Caco-2 (cell line): ENCODE measurements at regions not wholly inside any gene's neighbourhood (a gene's known extent, or its start where the extent isn't known, plus 50 kb on each side); places are given as distances from the start of the nearest gene placed in this dataset.

ENCODE experiments used
- BruUV-seq: library from RNA; stranded (reverse); fragments of 400-500 nt; replicated peaks from 2 replicates; lab custom pipeline; 2021; lab: Mats Ljungman, UMichigan
- CTCF ChIA-PET: fragments of 300-600 bp; sonication (Branson Sonifier 250); formaldehyde crosslinking; loops from one replicate; lab custom pipeline; 2022; ENCODE audit warnings: antibody characterized with exemption; lab: Charles Lee
- POLR2A ChIA-PET: fragments of 300-600 bp; sonication (Branson Sonifier 250); formaldehyde crosslinking; loops from one replicate; lab custom pipeline; 2022; ENCODE audit warnings: antibody characterized with exemption; lab: Charles Lee
- DNase-seq, 2 experiments: peaks; one replicate each; pipeline versions ENCODE4 v3.0.0 to v3.0.0-alpha.2; 2020 to 2022
- H3K27me3 ChIP-seq: replicated peaks from 2 replicates; pipeline ENCODE4 v1.6.0; 2011; ENCODE audit warnings: low read length; ENCODE audit not compliant: control insufficient read depth, insufficient read depth
- H3K36me3 ChIP-seq: 2 replicates; pipeline ENCODE4 v1.5.1; 2011; ENCODE audit warnings: low read length; ENCODE audit not compliant: control insufficient read depth, insufficient read depth
- H3K4me1 ChIP-seq: fragments of 250-450 bp; sonication (Bioruptor Pico); 2 replicates; pipeline ENCODE4 v1.5.1; 2020; ENCODE audit warnings: mild to moderate bottlenecking
- H3K4me3 ChIP-seq: 2 replicates; pipeline ENCODE4 v1.5.1; 2011; ENCODE audit warnings: low read depth, mild to moderate bottlenecking, control low read depth, low read length
- H3K9me3 ChIP-seq: fragments of 250-450 bp; sonication (Bioruptor Pico); 2 replicates; pipeline ENCODE4 v1.5.1; 2020; ENCODE audit warnings: mild to moderate bottlenecking, moderate library complexity
- H3K27ac Mint-ChIP-seq: one replicate; pipeline ENCODE4 v1.8.0; 2022; ENCODE audit warnings: mixed read lengths; ENCODE audit not compliant: unreplicated experiment
- H3K27me3 Mint-ChIP-seq: one replicate; pipeline ENCODE4 v1.8.0; 2022; ENCODE audit warnings: mixed read lengths; ENCODE audit not compliant: insufficient read depth, unreplicated experiment
- H3K36me3 Mint-ChIP-seq: one replicate; pipeline ENCODE4 v1.8.0; 2022; ENCODE audit warnings: mild to moderate bottlenecking, mixed read lengths; ENCODE audit not compliant: insufficient read depth, unreplicated experiment
- H3K4me1 Mint-ChIP-seq: one replicate; pipeline ENCODE4 v1.8.0; 2022; ENCODE audit warnings: low read depth, mixed read lengths; ENCODE audit not compliant: unreplicated experiment
- H3K4me3 Mint-ChIP-seq: one replicate; pipeline ENCODE4 v1.8.0; 2022; ENCODE audit warnings: mild to moderate bottlenecking, moderate library complexity, mixed read lengths; ENCODE audit not compliant: unreplicated experiment
- H3K9me3 Mint-ChIP-seq: one replicate; pipeline ENCODE4 v1.8.0; 2022; ENCODE audit warnings: mixed read lengths; ENCODE audit not compliant: unreplicated experiment
- CTCF ChIP-seq, 2 experiments: fragments of 200-600 bp in 1 of 2; IDR thresholded peaks; 1 replicate in 1 of 2; 2 replicates in 1 of 2; pipeline versions ENCODE4 v1.5.1 to v1.8.0; 2011 to 2022; ENCODE audit warnings: antibody characterized with exemption in 1 of 2, control low read depth in 1 of 2, inconsistent platforms in 1 of 2, low read depth in 1 of 2, low read length in 1 of 2, mild to moderate bottlenecking in 1 of 2, moderate library complexity in 1 of 2; ENCODE audit not compliant: insufficient read depth in 1 of 2, severe bottlenecking in 1 of 2, unreplicated experiment in 1 of 2
- intact Hi-C: fragments of 100-400 bp; cut with micrococcal nuclease; formaldehyde crosslinking; loops from one replicate; pipeline ENCODE4 v1.10.0; 2022; ENCODE audit not compliant: unreplicated experiment

DNA sequence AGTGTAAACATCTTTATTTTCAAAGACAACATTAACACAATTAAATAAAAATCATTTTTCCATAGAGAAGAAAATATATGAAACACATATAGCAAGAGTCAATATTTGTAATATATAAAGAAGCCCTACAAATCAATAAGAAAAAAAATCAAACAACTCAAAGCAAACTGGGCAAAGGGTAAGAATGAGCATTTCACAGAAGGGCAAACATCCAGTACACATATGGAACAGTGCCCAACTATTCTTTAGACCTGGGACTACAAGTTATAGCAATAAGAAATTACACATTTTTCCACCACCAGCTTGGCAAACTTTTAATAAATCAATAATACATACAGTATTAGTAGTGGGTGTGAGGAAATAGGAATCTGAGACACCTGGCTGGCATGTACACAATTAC, 324.1 kb downstream of the CYP26B1 start:
- H3K27me3 Mint-ChIP-seq: no peaks in the 10 kb centered on the region
- Histone ChIP-seq H3K9me3 (0 out of 2 replicates have a peak, but pooled peaks cover 2% of the 10 kb centered on the region), H3K27me3 (no peaks in the 10 kb centered on the region), H3K36me3 (no peaks in the 10 kb centered on the region), H3K4me3 (no peak overlapping the region), H3K4me1 (0 out of 2 replicates have a peak, but pooled peaks cover 2% of the 10 kb centered on the region)
- H3K4me1 Mint-ChIP-seq: peaks cover 7% of the 10 kb centered on the region
- CTCF ChIA-PET: no interaction called here
- H3K36me3 Mint-ChIP-seq: no peaks in the 10 kb centered on the region
- peaks cover 9% of the 10 kb centered on the region for H3K9me3 Mint-ChIP-seq
- H3K4me3 Mint-ChIP-seq: no peak overlapping the region
- no peak for DNase-seq
- intact Hi-C loops: no loop called here
- BruUV-seq: no TSS peak
- TF ChIP-seq CTCF (IDR thresholded peaks at IDR 0.05; ENCODE audit: insufficient read depth in 1 of 2, low read depth in 1 of 2, low read length in 1 of 2, severe bottlenecking in 1 of 2, unreplicated experiment in 1 of 2): no peak
- no peak overlapping the region for H3K27ac Mint-ChIP-seq
- POLR2A ChIA-PET: no interaction called here

DNA sequence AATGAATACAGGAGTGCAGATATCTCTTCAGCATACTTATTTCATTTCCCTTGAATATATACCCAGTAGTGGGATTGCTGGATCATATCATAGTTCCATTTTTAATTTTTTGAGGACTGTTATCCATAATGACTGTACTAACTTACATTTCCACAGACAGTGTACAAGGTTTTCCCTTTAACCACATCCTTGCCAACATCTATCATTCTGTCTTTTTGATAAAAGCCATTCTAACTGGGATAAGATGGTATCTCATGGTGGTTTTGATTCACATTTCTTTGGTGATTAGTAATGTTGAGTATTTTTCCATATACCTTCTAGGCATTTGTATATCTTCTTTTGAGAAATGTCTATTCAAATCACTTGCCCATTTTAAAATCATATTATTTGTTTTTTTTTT, 325.2 kb downstream of the CYP26B1 start:
- intact Hi-C loops: no loop called here
- 0 out of 2 replicates have a peak, but pooled peaks cover 2% of the 10 kb centered on the region for H3K4me1 ChIP-seq
- no peak for TF ChIP-seq CTCF (IDR thresholded peaks at IDR 0.05; ENCODE audit: insufficient read depth in 1 of 2, low read depth in 1 of 2, low read length in 1 of 2, severe bottlenecking in 1 of 2, unreplicated experiment in 1 of 2)
- H3K4me3 ChIP-seq: no peak overlapping the region
- Mint-ChIP-seq H3K4me3 (no peak overlapping the region), H3K27me3 (peaks cover 3% of the 10 kb centered on the region), H3K27ac (no peak overlapping the region), H3K4me1 (peaks cover 7% of the 10 kb centered on the region), H3K9me3 (peaks cover 9% of the 10 kb centered on the region), H3K36me3 (no peaks in the 10 kb centered on the region)
- no TSS peak for BruUV-seq
- ChIA-PET CTCF (no interaction called here), POLR2A (no interaction called here)
- H3K9me3 ChIP-seq: 0 out of 2 replicates have a peak, but pooled peaks cover 2% of the 10 kb centered on the region
- no peaks in the 10 kb centered on the region for H3K27me3 ChIP-seq
- H3K36me3 ChIP-seq: no peaks in the 10 kb centered on the region
- DNase-seq: no peak

DNA sequence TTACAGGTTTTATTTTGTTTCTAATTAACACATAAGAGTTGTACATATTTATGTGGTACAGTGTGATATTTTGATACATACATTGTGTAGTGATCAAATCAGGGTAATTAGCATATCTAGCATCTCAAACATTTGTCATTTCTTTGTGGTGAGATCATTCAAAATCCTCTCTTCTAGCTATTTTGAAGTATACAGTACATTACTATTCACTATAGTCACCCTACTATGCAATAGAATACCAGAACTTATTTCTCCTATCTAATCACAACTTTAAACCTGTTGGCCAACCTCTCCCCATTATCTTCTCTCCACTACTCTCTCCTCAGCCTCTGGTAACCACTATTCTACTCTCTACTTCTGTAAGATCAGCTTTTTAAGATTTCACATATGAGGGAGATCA, 325.8 kb downstream of the CYP26B1 start:
- ChIA-PET POLR2A (no interaction called here), CTCF (no interaction called here)
- H3K27ac Mint-ChIP-seq: no peak overlapping the region
- BruUV-seq: no TSS peak
- H3K9me3 Mint-ChIP-seq: peaks cover 9% of the 10 kb centered on the region
- peaks cover 3% of the 10 kb centered on the region for H3K27me3 Mint-ChIP-seq
- peaks cover 7% of the 10 kb centered on the region for H3K4me1 Mint-ChIP-seq
- Histone ChIP-seq H3K36me3 (no peaks in the 10 kb centered on the region), H3K4me3 (no peak overlapping the region), H3K9me3 (0 out of 2 replicates have a peak, but pooled peaks cover 2% of the 10 kb centered on the region), H3K27me3 (no peaks in the 10 kb centered on the region), H3K4me1 (0 out of 2 replicates have a peak, but pooled peaks cover 2% of the 10 kb centered on the region)
- no peak overlapping the region for H3K4me3 Mint-ChIP-seq
- TF ChIP-seq CTCF (IDR thresholded peaks at IDR 0.05; ENCODE audit: insufficient read depth in 1 of 2, low read depth in 1 of 2, low read length in 1 of 2, severe bottlenecking in 1 of 2, unreplicated experiment in 1 of 2): no peak
- intact Hi-C loops: no loop called here
- H3K36me3 Mint-ChIP-seq: no peaks in the 10 kb centered on the region
- no peak for DNase-seq
